ENCODE measurements at regions not wholly inside any gene's neighbourhood (a gene's known extent, or its start where the extent isn't known, plus 50 kb on each side); places are given as distances from the start of the nearest gene placed in this dataset.

DNA sequence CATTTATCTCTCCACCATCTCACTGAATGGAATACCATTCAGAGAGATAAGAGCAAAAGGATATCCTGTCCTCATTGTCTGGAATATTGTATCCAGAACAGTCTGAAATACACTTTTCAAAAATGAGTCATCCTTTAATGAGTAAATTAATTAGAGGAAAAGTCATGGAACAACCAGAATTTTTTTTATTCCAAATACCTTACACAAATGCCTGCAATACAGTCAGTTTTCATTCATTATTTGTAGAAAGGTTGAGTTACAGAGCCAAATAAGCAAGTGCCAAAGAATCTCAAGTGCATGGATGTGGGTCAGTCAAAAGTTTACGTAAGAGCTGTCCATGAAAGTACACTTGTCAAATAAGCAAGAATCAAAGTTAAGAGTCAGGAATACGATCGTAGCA, 482.6 kb downstream of the IPMK start:
- TF ChIP-seq, protein P1, sequence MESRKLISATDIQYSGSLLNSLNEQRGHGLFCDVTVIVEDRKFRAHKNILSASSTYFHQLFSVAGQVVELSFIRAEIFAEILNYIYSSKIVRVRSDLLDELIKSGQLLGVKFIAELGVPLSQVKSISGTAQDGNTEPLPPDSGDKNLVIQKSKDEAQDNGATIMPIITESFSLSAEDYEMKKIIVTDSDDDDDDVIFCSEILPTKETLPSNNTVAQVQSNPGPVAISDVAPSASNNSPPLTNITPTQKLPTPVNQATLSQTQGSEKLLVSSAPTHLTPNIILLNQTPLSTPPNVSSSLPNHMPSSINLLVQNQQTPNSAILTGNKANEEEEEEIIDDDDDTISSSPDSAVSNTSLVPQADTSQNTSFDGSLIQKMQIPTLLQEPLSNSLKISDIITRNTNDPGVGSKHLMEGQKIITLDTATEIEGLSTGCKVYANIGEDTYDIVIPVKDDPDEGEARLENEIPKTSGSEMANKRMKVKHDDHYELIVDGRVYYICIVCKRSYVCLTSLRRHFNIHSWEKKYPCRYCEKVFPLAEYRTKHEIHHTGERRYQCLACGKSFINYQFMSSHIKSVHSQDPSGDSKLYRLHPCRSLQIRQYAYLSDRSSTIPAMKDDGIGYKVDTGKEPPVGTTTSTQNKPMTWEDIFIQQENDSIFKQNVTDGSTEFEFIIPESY (IDR thresholded peaks at IDR 0.05; ENCODE audit: borderline replicate concordance, low read depth) = no peak
- TF ChIP-seq SIN3A (IDR thresholded peaks at IDR 0.05; ENCODE audit: borderline replicate concordance, low read depth, low read length) (no peak), GABPA (IDR thresholded peaks at IDR 0.05; ENCODE audit: low read depth) (no peak), TCF12 (IDR thresholded peaks at IDR 0.05) (no peak), FOSL2 (IDR thresholded peaks at IDR 0.05; ENCODE audit: borderline replicate concordance, low read depth) (no peak), MEF2A (IDR thresholded peaks at IDR 0.05; ENCODE audit: borderline replicate concordance, low read depth) (no peak), NRF1 (IDR thresholded peaks at IDR 0.05; ENCODE audit: low read depth, low read length) (no peak), TAF1 (IDR thresholded peaks at IDR 0.05; ENCODE audit: borderline replicate concordance, low read depth, low read length) (no peak), FOXM1 (IDR thresholded peaks at IDR 0.05; ENCODE audit: low read depth) (no peak), RCOR1 (IDR thresholded peaks at IDR 0.05; ENCODE audit: low read length) (no peak)
- TF ChIP-seq, protein P2, sequence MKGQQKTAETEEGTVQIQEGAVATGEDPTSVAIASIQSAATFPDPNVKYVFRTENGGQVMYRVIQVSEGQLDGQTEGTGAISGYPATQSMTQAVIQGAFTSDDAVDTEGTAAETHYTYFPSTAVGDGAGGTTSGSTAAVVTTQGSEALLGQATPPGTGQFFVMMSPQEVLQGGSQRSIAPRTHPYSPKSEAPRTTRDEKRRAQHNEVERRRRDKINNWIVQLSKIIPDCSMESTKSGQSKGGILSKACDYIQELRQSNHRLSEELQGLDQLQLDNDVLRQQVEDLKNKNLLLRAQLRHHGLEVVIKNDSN (IDR thresholded peaks at IDR 0.05; ENCODE audit: borderline replicate concordance, low read depth) = no peak
- Histone ChIP-seq H3K9me3 (no peaks in the 10 kb centered on the region), H3K4me1 (ENCODE audit: control insufficient read depth in 1 of 2, insufficient read depth in 2 of 2, low read depth in 1 of 2, low read length in 1 of 2) (no peaks in the 10 kb centered on the region), H3K27ac (ENCODE audit: low read depth in 2 of 2, low read length in 1 of 2) (no peak overlapping the region), H3K4me3 (ENCODE audit: low read depth in 2 of 2, low read length in 1 of 2) (no peak overlapping the region), H3K36me3 (replicated peaks in 1 of 2; ENCODE audit: control insufficient read depth in 1 of 2, insufficient read depth in 2 of 2, low read length in 1 of 2) (no peaks in the 10 kb centered on the region), H3F3A (replicated peaks; ENCODE audit: insufficient read depth) (no peaks in the 10 kb centered on the region), H3K9me2 (no peaks in the 10 kb centered on the region), H4K20me1 (ENCODE audit: insufficient read depth) (no peaks in the 10 kb centered on the region), H3K9ac (no peak overlapping the region), H3K27me3 (ENCODE audit: insufficient read depth) (no peaks in the 10 kb centered on the region), H2AFZ (ENCODE audit: low read depth) (no peak overlapping the region), H3K4me2 (no peak overlapping the region), H3K79me2 (ENCODE audit: insufficient read depth) (no peaks in the 10 kb centered on the region)
- POLR2A ChIA-PET = no interaction called here
- no peak for DNase-seq
- CTCF ChIA-PET = no interaction called here
- WGBS (ENCODE audit: low lambda C conversion rate) = 70% methylated on average over 3 of the region's 3 CpGs

DNA sequence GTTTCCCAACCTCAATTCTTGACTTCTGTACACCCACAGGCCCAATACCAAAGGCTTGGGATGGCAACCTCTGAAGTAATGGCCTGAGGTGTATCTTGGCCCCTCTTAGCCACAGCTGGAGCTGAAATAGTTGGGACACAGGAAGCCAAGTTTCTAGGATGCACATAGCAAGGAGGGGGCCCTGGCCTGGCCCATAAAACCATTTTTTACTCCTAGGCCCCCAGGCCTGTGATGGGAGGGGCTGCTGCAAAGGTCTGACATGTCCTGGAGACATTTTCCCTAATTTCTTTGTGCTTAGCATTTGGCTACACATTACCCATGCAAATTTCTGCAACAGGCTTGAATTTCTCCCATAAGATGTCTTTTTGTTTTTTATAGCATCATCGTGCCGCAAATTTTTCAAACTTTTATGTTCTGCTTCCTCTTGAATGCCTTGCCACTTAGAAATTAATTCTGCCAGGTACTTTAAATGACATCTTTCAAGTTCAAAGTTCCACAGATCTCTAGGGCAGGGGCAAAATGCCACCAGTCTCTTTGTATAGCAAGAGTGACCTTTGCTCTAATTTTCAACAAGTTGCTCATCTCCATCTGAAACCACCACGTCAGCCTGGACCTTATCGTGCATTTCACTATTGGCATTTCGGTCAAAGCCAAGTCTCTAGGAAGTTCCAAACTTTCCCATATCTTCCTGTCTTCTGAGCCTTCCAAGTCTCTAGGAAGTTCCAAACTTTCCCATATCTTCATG, 490.8 kb downstream of the IPMK start:
- ChIA-PET POLR2A (no interaction called here), CTCF (no interaction called here)
- Histone ChIP-seq H3K9ac (no peak overlapping the region), H3F3A (replicated peaks; ENCODE audit: insufficient read depth) (no peaks in the 10 kb centered on the region), H3K36me3 (replicated peaks in 1 of 2; ENCODE audit: control insufficient read depth in 1 of 2, insufficient read depth in 2 of 2, low read length in 1 of 2) (no peaks in the 10 kb centered on the region), H2AFZ (ENCODE audit: low read depth) (no peak overlapping the region), H3K9me2 (no peaks in the 10 kb centered on the region), H3K9me3 (no peaks in the 10 kb centered on the region), H3K4me2 (no peak overlapping the region), H4K20me1 (ENCODE audit: insufficient read depth) (no peaks in the 10 kb centered on the region), H3K4me1 (ENCODE audit: control insufficient read depth in 1 of 2, insufficient read depth in 2 of 2, low read depth in 1 of 2, low read length in 1 of 2) (no peaks in the 10 kb centered on the region), H3K27me3 (ENCODE audit: insufficient read depth) (no peaks in the 10 kb centered on the region), H3K27ac (ENCODE audit: low read depth in 2 of 2, low read length in 1 of 2) (no peak overlapping the region), H3K79me2 (ENCODE audit: insufficient read depth) (no peaks in the 10 kb centered on the region), H3K4me3 (ENCODE audit: low read depth in 2 of 2, low read length in 1 of 2) (no peak overlapping the region)
- DNase-seq = no peak
- no peak for TF ChIP-seq MEF2A (IDR thresholded peaks at IDR 0.05; ENCODE audit: borderline replicate concordance, low read depth)
- TF ChIP-seq RAD21 (IDR thresholded peaks at IDR 0.05; ENCODE audit: low read length) = no peak
- no peak for TF ChIP-seq EZH2phosphoT487 (IDR thresholded peaks at IDR 0.05; ENCODE audit: borderline replicate concordance, low read depth)
- TF ChIP-seq FOSL2 (IDR thresholded peaks at IDR 0.05; ENCODE audit: borderline replicate concordance, low read depth) = no peak
- TF ChIP-seq YY1 (IDR thresholded peaks at IDR 0.05; ENCODE audit: low read depth) = no peak
- no peak for TF ChIP-seq RFX5 (IDR thresholded peaks at IDR 0.05; ENCODE audit: low read length)
- no peak for TF ChIP-seq CHD2 (IDR thresholded peaks at IDR 0.05; ENCODE audit: low read length, partially characterized antibody)
- WGBS (ENCODE audit: low lambda C conversion rate) = 38% methylated on average over 5 of the region's 5 CpGs
